ENCODE measurements at regions not wholly inside any gene's neighbourhood (a gene's known extent, or its start where the extent isn't known, plus 50 kb on each side); places are given as distances from the start of the nearest gene placed in this dataset.

DNA sequence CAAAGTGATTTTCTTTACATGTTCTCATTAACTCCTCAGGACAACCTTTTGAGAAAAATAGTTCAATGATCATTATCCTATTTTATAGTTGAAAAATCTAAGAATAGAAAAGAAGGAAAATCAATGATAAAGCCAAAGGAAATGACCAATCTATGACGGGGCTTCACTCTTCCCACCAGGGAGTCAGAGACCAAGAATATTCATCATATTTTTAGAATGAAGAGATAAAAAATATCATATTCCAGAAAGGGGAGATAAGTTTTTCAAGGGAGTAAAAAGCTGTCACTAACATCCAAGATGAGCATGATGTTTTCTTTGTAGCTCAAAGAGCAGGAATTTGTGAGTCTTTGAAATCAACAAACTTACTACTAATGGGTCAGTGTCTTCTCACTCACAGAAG lies 71.5 kb upstream of the LPP start:
- no peak for TF ChIP-seq SUZ12 (IDR thresholded peaks at IDR 0.05; ENCODE audit: extremely low read depth, insufficient read depth, insufficient read length)
- TF ChIP-seq YY1 (IDR thresholded peaks at IDR 0.05; ENCODE audit: insufficient read depth, insufficient read length) = no peak
- TF ChIP-seq ZNF274 (IDR thresholded peaks at IDR 0.05; ENCODE audit: low read depth, low read length) = no peak
- Histone ChIP-seq H3K4me3 (ENCODE audit: insufficient read length, low read depth) (no peak overlapping the region), H3K4me1 (ENCODE audit: insufficient read depth, insufficient read length) (no peaks in the 10 kb centered on the region), H3K27me3 (ENCODE audit: insufficient read depth, insufficient read length) (no peaks in the 10 kb centered on the region), H3K36me3 (ENCODE audit: insufficient read depth, insufficient read length, low read length) (no peaks in the 10 kb centered on the region), H3K9ac (ENCODE audit: insufficient read length, low read depth) (no peak overlapping the region), H3K9me3 (ENCODE audit: insufficient read depth, low read length) (peaks cover 17% of the 10 kb centered on the region)
- no peak for DNase-seq (ENCODE audit: low read depth, low spot score)

DNA sequence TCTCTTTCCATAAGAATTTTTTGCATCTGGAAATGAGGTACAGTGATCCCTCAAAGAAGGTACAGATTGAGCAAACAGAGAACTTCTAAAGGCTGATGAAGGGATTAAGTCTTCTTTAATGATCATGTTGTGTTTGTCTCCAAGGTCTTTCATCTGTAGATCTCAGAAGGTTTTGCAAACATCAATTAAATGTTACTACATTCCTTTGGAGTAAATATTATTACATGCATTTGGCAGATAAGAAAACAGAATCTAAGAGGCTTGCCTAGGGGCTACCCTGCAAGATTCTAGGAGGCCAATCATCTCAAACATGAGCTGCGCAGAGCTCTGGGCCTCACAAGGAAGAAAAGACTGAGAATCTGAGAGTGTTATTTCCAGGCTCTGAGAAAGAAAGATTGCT lies 70.9 kb upstream of the LPP start:
- Histone ChIP-seq H3K4me3 (ENCODE audit: insufficient read length, low read depth) (no peak overlapping the region), H3K4me1 (ENCODE audit: insufficient read depth, insufficient read length) (no peaks in the 10 kb centered on the region), H3K9ac (ENCODE audit: insufficient read length, low read depth) (no peak overlapping the region), H3K9me3 (ENCODE audit: insufficient read depth, low read length) (peaks cover 17% of the 10 kb centered on the region), H3K27me3 (ENCODE audit: insufficient read depth, insufficient read length) (no peaks in the 10 kb centered on the region), H3K36me3 (ENCODE audit: insufficient read depth, insufficient read length, low read length) (no peaks in the 10 kb centered on the region)
- TF ChIP-seq ZNF274 (IDR thresholded peaks at IDR 0.05; ENCODE audit: low read depth, low read length) (no peak), SUZ12 (IDR thresholded peaks at IDR 0.05; ENCODE audit: extremely low read depth, insufficient read depth, insufficient read length) (no peak), YY1 (IDR thresholded peaks at IDR 0.05; ENCODE audit: insufficient read depth, insufficient read length) (no peak)
- no peak for DNase-seq (ENCODE audit: low read depth, low spot score)

DNA sequence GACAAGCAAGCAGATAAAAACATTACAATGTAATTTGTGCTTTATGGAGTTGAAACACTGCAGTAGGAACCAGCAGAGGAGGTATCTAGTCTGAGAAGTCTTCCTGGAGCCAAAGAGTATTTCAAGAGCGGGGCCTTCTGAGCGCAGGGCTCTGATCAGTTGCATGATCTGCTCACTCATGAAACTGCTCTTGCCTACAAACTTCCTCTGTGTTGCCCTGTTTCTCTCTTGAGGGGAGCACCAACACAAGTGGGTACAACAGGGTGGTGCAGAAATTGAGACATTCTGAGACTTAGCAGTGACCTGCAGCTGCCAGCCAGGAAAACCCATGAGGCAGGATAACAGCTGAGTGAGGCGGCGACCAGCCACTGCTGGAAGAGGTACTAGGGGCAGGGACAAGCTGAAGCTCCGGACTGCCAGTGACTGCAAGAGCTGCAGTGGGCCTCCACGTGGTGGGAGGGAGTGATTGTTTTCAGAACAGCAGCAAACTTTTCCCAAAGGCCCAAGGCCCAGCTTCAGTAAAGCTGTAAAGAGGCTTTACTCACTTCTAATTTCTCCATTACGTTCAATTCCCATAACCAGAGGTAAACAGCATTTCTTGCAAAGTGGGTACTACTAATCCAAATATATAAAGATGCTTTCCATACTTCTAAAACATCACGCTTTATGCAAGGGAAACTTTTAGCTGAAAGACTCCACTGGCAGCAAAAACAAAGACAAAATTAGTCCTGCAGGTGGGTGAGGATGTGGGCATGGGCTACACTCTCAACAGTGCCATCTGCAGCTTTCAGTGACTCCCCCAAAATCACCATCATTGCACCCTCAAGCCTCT lies 69.0 kb upstream of the LPP start:
- Histone ChIP-seq H3K9me3 (ENCODE audit: insufficient read depth, low read length) (peaks cover 12% of the 10 kb centered on the region), H3K4me3 (ENCODE audit: insufficient read length, low read depth) (no peak overlapping the region), H3K4me1 (ENCODE audit: insufficient read depth, insufficient read length) (no peaks in the 10 kb centered on the region), H3K9ac (ENCODE audit: insufficient read length, low read depth) (no peak overlapping the region), H3K36me3 (ENCODE audit: insufficient read depth, insufficient read length, low read length) (no peaks in the 10 kb centered on the region), H3K27me3 (ENCODE audit: insufficient read depth, insufficient read length) (no peaks in the 10 kb centered on the region)
- TF ChIP-seq YY1 (IDR thresholded peaks at IDR 0.05; ENCODE audit: insufficient read depth, insufficient read length) (no peak), ZNF274 (IDR thresholded peaks at IDR 0.05; ENCODE audit: low read depth, low read length) (no peak), SUZ12 (IDR thresholded peaks at IDR 0.05; ENCODE audit: extremely low read depth, insufficient read depth, insufficient read length) (no peak)
- no peak for DNase-seq (ENCODE audit: low read depth, low spot score)

DNA sequence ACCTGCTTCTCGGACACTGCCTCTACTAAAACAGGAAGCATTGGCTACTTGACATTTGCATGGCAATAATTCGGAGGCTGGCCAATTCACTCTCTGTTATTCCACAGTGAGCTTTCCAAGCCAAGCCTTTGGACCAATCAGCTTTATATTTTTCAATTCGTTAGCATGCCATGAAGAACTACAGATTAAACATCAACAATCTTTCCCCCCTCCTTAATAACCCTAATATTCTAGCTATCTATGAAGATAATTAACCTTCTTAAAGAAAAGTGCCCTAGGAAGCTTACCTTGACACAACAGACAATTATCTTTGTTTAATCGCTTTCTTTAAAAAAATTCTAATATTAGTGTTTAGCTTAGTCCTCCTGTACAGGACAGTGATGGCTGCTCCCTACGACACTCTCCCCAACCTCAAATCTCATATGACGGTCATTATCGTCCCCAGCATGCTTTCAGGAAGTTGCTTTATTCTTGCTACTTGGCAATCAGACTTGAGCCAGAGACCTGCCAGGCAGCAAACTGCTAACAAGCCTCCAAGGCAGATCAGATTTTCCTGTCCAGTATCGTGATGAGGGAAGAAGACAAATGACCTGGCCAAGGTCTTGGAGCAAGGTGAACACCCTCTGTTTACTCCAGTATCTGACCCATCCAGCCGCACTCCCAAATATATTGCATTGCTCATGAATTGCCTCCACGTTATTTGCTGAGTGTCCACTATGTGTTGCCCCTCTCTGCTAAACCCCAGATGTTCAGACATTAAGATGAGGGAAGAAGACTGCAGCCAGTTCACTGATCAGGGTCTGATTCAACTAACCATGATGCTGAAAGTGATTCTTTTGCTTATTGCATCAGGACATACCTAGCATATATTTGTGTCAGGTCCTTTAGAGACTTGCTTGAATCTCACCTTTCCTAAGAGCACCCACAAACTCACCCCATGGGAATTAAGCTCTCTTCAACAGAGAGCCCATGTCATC lies 68.1 kb upstream of the LPP start:
- Histone ChIP-seq H3K27me3 (ENCODE audit: insufficient read depth, insufficient read length) (no peaks in the 10 kb centered on the region), H3K9ac (ENCODE audit: insufficient read length, low read depth) (no peak overlapping the region), H3K9me3 (ENCODE audit: insufficient read depth, low read length) (peaks cover 4% of the 10 kb centered on the region; the same call in 1 of the 2 replicates), H3K4me3 (ENCODE audit: insufficient read length, low read depth) (no peak overlapping the region), H3K36me3 (ENCODE audit: insufficient read depth, insufficient read length, low read length) (no peaks in the 10 kb centered on the region), H3K4me1 (ENCODE audit: insufficient read depth, insufficient read length) (no peaks in the 10 kb centered on the region)
- DNase-seq (ENCODE audit: low read depth, low spot score) = no peak
- no peak for TF ChIP-seq ZNF274 (IDR thresholded peaks at IDR 0.05; ENCODE audit: low read depth, low read length)
- no peak for TF ChIP-seq YY1 (IDR thresholded peaks at IDR 0.05; ENCODE audit: insufficient read depth, insufficient read length)
- no peak for TF ChIP-seq SUZ12 (IDR thresholded peaks at IDR 0.05; ENCODE audit: extremely low read depth, insufficient read depth, insufficient read length)

DNA sequence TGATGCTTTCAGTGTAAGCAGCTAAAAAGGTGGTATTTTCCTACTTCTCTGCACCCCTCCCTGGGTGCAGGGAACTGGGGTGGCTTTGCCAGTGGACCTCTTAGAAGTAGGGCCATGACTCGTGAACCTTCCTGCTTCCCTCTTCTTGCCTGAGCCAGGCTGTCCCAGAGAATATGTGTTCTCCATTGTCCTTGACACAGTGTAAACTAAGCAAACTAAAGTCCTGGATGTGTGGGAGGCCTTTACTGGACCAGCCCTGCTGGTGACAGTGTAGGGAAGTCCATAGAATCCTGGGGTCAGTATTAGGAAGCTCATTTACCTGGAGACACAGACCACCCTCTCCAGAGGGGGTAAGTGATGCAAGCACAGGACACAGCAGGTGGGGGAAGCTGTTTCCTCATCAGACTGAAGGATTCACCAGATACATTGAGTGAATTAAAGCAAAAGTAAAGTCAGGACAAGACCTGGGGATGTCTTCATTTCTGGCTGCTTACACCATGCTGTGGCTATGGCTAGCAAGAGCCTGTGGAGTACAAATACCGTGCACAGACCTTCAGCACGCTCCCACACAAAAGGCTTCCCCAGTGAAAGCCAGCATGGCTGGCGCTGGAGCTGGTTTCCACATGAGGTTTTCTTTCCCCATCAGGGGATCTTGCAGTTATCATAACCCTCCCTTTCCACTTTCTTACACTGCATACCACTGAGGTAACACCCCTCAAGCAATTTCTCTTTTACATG lies 64.8 kb upstream of the LPP start:
- Histone ChIP-seq H3K9me3 (ENCODE audit: insufficient read depth, low read length) (peaks cover 2% of the 10 kb centered on the region; the same call in 1 of the 2 replicates), H3K9ac (ENCODE audit: insufficient read length, low read depth) (no peak overlapping the region), H3K4me1 (ENCODE audit: insufficient read depth, insufficient read length) (no peaks in the 10 kb centered on the region), H3K27me3 (ENCODE audit: insufficient read depth, insufficient read length) (no peaks in the 10 kb centered on the region), H3K36me3 (ENCODE audit: insufficient read depth, insufficient read length, low read length) (no peaks in the 10 kb centered on the region), H3K4me3 (ENCODE audit: insufficient read length, low read depth) (no peak overlapping the region)
- TF ChIP-seq YY1 (IDR thresholded peaks at IDR 0.05; ENCODE audit: insufficient read depth, insufficient read length) (no peak), SUZ12 (IDR thresholded peaks at IDR 0.05; ENCODE audit: extremely low read depth, insufficient read depth, insufficient read length) (no peak), ZNF274 (IDR thresholded peaks at IDR 0.05; ENCODE audit: low read depth, low read length) (no peak)
- no peak for DNase-seq (ENCODE audit: low read depth, low spot score)

DNA sequence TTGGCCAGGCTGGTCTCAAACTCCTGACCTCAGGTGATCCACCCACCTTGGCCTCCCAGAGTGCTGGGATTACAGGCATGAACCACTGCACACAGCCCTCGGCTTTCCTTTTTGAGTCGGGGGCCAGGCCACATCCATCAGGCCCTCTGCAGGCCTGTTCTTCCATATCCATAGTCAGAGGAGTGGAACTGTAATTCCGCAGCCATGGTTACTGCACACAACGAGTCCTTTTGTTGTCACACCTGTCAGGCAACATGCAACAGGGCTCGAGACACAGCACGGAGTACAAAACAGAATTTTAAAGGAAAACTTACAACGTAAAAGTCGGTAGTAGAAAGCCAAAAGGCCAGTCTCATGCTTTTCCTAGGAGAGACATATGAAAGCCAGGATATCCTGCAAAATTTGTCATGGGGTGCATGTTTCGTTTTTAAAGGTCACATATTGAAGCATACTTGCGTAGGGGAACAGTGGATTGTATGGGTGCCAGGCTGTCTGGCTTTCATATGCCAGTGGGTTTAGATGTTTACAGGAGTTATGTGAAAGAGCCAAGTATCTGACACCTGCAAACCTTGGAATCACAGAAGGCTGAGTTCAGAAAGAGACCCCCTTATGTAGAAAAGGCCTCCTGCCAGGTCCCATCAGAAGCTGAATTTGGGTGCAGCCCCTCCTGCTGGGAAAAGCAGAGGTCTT lies 63.2 kb upstream of the LPP start:
- H3K36me3 ChIP-seq (ENCODE audit: insufficient read depth, insufficient read length, low read length) = no peaks in the 10 kb centered on the region

More for the DNA sequence above, 63.2 kb upstream of the LPP start:
- TF ChIP-seq SUZ12 (IDR thresholded peaks at IDR 0.05; ENCODE audit: extremely low read depth, insufficient read depth, insufficient read length) (no peak), YY1 (IDR thresholded peaks at IDR 0.05; ENCODE audit: insufficient read depth, insufficient read length) (no peak), ZNF274 (IDR thresholded peaks at IDR 0.05; ENCODE audit: low read depth, low read length) (no peak)
- no peak overlapping the region for H3K9ac ChIP-seq (ENCODE audit: insufficient read length, low read depth)
- no peaks in the 10 kb centered on the region for H3K4me1 ChIP-seq (ENCODE audit: insufficient read depth, insufficient read length)
- no peaks in the 10 kb centered on the region for H3K27me3 ChIP-seq (ENCODE audit: insufficient read depth, insufficient read length)
- DNase-seq (ENCODE audit: low read depth, low spot score) = no peak
- H3K9me3 ChIP-seq (ENCODE audit: insufficient read depth, low read length) = no peaks in the 10 kb centered on the region
- H3K4me3 ChIP-seq (ENCODE audit: insufficient read length, low read depth) = no peak overlapping the region
